ENCODE measurements at regions not wholly inside any gene's neighbourhood (a gene's known extent, or its start where the extent isn't known, plus 50 kb on each side); places are given as distances from the start of the nearest gene placed in this dataset.
"Not testable (repeated sequence)": the region's sequence is repeated elsewhere in the genome, so short reads cannot be mapped to it uniquely, and the experiment has no call there.

DNA sequence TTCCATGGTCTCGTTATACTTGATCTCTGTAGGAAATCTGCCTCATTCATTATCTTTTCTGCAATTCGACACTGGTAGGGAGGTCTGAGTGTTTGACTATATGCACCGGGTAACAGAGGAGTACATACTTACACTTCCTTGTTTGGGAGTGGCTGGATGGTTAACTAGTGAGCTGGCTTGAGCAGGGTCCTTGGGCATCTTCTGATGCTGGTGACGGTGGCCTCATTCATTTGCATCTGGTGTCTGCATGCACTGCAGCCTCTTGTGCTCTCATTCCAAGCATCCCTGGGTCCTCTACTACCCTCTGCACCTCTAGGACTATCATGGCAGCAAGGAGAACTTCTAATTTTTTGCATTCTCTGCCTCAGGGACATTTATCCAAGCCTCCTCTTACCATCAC is 100.0 kb upstream of the TCF4 start:
- peak; percentile 9 for DNase-seq

DNA sequence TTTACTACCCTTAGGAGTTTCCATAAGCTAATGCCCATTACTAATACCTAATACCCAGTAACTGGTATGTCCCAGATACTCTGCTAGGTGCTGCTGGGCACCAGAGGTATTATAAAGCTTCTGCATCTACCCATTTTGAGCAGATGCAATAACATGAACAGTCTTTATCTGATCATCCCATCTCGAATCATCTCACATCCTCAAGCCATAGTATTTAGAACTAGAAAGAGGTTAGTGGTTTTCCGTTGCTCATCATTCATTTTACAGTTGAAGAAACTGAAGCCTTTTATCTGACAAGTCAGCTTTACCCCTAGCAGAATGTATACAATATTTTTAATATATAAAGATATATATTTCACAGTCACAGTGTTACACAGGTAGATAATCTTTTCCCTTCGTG is 99.1 kb upstream of the TCF4 start:
- DNase-seq, result no peak

DNA sequence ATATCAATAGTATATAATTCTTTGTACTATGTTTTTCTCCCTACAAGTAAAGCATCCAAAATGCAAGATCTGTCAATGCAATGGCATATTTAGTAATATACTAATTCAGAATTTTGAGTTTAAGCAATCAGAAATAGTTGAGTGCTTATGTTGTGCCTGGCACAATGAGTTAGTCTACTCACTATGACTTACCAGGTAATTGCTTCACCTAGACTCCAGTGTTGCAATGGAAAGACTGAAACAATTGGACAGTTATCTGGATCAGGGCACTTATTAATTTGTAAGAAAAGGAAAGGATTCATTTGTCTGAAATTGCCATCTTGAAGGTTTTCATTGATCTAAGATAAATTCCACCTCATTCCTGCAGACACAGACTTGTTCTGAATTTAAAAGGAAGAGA is 97.6 kb upstream of the TCF4 start:
- no peak for DNase-seq

DNA sequence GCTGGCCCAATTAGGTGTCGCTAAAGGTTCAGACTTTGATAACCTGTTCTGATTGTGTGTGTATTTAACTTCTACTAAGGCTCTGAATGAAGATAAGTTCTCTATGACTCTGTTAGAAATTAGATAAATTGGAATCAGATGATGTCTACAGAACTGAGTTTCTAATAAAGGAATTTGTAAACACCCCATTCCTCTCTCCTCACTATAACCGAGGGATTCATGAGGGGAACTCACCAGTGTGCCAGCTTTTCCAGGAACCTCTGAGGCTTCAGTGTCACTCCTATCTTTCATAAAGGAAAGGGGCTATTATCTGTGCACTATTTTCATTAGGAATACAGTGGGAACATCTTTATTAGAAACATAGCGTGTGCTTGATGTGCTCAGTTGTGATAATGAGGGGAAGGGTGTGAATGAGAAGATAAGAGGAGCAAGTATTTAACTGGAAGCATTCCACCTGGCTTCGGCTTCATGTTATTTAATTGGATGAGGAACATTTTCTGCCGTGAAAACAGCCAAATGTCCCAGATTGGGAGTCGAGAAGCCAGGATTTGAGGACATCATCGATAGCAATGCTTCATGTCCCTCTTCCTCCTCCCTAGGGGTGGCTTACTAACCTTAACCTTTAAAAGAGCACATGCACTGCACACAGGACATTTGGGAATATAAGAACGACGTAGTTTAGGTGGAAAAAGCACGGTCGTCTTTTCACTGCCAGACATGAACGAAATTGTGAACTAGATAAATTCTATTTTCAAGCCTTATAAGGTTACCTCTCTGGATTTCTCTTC is 84.8 kb upstream of the TCF4 start:
- DNase-seq, result no peak

DNA sequence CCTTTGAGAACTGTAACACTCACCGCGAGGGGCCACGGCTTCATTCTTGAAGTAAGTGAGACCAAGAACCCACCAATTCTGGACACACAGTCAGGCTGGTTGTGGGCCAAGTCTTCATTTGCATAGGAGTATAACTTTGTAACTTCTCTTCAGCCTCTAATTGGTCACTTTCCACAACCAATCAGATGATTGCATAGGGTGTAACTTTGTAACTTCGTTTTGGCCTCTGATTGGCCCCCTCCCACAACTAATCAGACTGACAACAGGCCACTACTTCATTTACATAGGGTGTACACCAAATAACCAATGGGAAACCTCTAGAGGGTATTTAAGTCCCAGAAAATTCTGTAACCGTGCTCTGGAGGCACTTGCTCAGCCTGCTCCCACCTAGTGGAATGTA is 77.5 kb upstream of the TCF4 start:
- DNase-seq, result no peak

GRCh38 chr18:55664758-55665400 is 76.9 kb upstream of the TCF4 start:
- DNase-seq, result not testable (repeated sequence)

GRCh38 chr18:55663891-55664290 is 75.9 kb upstream of the TCF4 start:
- DNase-seq, result no peak

DNA sequence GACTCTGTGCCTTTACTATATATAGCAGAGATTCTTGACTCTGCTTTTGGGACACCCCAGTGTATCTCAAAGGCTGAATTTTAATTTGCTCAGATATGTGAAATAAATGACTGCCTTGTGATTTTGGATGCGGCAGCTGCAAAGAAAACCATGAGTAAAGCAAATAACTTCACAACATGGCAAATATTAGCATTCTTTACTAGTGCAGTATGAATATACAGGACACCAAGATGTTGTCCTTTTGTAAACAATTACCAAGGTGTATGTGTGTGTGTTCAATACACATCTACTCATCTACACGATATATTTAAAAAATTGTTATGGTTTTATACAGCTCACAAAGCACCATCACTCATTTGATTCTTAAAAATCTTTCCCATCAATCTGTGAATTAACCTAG is 70.6 kb upstream of the TCF4 start:
- DNase-seq, result no peak

DNA sequence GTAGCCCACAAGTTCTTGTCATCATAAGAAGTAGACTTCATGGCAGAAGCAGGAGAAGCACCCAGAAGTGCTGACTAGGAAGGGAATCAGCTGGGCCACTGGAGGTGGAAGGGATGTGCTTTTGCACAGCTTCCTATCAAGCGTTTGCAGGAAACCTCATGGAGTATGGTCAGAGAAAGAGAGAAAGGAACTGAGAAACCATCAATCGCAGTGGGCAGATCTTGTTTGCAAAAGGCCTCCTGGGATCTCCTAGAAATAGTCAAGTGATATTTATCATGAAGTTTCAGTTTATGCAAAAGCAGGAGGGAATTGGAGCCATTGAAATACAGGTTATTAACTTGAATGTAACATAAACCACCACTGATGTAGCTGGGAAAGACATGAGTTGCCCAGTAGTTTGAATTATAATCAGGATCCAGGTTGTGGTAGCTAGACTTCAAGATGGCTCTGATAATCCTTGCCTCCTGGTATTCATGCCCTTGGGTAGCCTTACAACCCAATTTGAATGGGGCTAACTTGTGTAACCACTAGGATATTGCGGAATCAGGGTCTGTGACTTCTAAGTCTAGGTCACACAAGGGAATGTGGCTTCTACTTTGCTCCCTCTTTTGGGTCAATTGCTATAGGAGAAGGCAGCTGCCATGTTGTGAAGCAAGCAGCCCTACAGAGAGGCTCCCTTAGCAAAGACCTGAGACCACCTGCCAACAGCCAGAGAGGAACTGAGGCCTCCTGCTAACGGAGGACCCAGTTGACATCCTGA is 69.8 kb upstream of the TCF4 start:
- no peak for DNase-seq

- no peak for DNase-seq
Measured at GRCh38 chr18:55654986-55655385, 67.0 kb upstream of the TCF4 start.

DNA sequence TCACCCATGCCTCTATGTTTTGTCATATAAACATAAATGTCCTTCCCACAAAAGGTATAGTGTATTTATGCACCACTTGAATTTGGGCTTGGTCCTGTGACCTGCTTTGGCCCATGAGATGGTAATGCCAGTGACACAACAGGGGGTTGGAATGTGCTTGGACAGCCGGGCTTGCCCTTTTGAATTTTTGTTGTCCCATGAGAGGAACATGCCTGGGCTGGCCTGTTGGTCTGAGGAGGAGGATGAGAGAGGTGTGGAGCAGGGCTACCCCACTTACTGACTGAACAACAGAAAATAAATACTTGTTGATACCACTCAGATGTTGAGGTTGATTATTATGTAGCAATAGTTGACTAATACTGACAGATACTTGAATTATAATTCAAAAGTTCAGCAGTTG is 63.2 kb upstream of the TCF4 start:
- no peak for DNase-seq

GRCh38 chr18:55650363-55650870 is 62.4 kb upstream of the TCF4 start:
- DNase-seq, result no peak

DNA sequence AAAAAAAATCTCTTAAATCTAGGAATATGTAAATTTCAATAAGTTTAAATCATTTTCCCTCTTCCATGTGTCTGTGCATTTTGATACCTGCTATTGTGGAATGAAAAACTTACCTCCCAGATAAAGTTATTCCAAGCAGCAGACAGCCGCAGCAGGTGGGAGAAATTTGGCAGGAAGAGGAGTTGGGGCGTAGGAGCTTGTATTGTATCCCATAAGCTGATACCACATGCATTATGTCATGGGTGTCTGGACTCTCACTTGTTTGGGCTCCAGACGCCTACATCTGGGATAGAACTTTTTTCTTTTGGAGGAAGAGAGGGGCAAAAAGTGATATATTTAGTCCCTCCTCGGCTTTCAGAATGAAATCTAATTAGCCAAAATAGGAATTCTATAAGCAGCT is 59.3 kb upstream of the TCF4 start:
- no peak for DNase-seq

DNA sequence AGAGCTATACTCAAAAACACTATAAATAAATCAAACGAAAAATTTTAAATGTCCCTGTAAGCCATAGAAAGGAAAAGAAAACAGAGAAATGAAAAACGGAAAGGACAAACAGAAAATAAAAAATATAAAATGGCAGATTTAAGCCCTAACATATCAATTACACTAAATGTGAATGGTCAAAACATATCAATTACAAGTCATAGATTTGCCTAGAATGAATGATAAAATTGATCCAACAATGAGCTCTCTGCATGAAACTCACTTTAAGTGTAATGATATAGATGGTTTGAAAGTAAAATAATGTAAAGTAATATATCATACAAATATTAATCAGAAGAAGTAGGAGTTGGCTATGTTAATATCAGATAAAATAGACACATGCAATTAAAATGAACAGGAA is 54.2 kb upstream of the TCF4 start:
- DNase-seq, result no peak

DNA sequence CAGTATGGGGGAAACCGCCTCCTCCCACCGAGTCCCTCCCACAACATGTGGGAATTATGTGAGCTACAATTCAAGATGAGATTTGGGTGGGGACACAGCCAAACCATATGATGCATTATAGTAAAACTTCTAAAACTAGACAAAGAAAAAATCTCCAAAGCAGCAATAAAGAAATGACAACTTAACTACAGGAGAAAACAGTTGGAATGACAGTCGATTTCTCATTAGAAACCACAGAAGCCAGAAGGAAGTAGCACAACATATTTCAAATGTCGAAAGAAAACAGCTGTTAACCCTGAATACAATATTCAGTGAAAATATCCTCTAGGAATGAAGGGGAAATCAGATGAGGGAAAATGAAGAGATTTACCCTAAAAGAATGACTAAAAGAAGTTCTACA is 53.5 kb upstream of the TCF4 start:
- DNase-seq, result no peak
